Daoy (cell line): ENCODE measurements at regions not wholly inside any gene's neighbourhood (a gene's known extent, or its start where the extent isn't known, plus 50 kb on each side); places are given as distances from the start of the nearest gene placed in this dataset.
"Not testable (repeated sequence)": the region's sequence is repeated elsewhere in the genome, so short reads cannot be mapped to it uniquely, and the experiment has no call there.

Experiments
- DNase-seq: peaks from one replicate; pipeline ENCODE4 v3.0.0-alpha.2; 2015; ENCODE audit warnings: low read depth

DNA sequence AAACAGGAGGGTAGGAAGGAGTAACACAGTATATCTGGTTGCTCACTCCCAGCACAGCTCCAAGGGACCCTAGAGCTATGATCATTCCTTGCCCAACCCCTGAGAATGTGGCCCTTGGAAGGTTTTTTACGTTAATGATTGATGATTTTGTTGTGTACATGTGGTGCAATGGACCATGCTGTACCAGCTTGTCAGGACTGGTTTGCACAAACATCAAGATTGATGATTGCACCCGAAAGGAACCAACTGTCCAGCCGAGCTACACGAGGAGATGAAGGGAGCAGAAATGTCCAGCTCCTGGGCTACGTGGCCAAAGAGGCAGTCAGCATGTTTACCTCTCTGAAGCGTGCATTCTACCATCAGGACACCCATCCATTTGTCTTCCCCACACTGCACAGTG lies 83.2 kb upstream of the USP9X start:
- no peak for DNase-seq

DNA sequence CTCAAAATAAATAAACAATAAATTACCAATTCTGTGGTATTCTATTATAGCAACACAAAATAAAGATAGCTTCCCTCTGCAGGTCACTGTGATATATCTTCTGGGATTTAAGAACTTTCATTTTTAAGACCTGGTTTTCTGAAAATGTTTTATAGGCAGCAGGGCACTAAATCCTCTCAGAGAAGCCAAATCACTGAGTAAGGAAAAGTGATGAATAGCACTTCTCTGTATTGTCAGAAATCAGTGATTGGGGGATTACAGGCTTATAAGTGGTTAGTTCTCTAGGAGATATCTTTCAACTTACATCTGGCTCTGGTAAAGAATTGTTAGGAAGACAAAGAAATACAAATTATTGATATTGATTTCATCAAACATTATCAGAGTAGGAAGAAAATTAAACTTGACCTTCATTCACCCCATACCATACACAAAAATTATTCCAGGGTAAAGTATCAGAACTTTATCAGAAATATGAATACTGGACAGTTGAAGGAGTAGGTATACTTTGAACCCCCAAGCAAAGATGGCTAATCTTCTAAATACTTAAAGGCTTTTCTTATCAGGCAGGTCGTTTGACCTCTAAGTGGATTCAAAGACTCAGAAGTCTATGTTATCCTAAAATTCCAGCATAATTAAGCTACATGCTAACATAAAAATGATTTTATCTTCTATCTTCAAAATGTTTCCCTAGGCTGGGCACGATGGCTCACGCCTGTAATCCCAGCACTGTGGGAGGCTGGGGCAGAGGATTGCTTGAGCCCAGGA lies 81.6 kb upstream of the USP9X start:
- no peak for DNase-seq

DNA sequence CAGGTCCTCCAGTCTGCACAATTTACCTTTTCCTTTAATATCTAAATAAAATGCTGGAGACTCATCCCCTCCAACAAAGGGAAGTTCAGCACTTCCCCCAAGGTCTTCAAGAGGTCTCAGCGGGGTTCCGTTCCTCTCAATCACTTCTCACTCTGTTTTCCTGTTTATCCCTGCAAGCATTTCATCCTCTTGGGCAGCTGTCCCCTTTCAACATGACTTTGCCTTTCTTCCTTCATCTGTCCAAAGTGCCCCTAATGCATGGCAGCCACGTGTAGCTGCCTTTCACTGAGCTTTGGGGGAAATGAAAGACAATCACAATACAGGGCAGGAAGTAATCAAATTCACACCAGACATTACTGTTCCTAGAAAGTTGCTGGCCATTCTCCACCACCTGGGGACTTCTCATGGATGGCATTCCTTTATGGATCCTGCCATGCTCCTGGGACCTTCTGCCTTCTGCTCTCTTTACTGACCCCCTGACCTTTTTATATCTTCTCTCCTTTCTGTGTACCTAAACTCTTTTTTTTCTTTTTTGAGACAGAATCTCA lies 79.7 kb upstream of the USP9X start:
- no peak for DNase-seq

GRCh38 chrX:41009850-41010846 lies 75.1 kb upstream of the USP9X start:
- DNase-seq = peak; percentile 74

GRCh38 chrX:41014776-41015360 lies 70.4 kb upstream of the USP9X start:
- peak; percentile 54 for DNase-seq

GRCh38 chrX:41017785-41018184 lies 67.5 kb upstream of the USP9X start:
- DNase-seq = not testable (repeated sequence)

GRCh38 chrX:41018391-41019040 lies 66.7 kb upstream of the USP9X start:
- DNase-seq = not testable (repeated sequence)

DNA sequence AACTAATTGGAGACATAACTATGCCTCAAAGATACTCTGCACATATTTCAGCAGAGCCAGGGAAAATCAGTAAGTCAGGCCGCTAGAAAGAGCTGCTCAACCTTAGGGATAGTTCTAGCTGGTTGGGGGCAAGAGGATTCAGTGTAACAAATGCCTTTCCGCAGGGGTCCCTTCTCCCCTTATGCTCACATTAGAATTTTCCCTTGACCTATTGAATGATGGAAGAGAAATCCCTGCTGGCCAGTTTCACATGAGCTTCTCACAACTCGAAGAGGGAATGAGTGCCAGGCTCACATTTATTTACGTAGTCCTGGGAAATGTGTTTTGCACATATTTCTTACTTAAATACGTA lies 66.2 kb upstream of the USP9X start:
- no peak for DNase-seq

DNA sequence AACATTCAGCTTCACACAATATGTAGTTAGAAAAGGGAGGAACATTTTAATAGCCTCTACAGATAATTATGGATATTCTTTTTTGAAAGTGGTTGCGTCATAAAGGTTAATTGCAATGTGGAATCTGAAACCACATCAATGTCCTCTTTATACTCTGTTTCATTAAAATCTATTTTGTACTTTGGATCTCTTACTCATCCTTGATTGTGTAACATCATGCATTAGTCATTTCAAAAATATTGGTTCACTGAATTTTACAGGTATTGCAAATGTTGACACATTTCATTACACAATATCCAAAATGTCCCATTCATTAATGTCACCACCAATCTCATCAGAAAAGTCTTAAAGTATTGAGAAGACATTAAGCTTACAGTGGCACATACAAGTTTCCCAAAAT lies 62.7 kb upstream of the USP9X start:
- DNase-seq = no peak

DNA sequence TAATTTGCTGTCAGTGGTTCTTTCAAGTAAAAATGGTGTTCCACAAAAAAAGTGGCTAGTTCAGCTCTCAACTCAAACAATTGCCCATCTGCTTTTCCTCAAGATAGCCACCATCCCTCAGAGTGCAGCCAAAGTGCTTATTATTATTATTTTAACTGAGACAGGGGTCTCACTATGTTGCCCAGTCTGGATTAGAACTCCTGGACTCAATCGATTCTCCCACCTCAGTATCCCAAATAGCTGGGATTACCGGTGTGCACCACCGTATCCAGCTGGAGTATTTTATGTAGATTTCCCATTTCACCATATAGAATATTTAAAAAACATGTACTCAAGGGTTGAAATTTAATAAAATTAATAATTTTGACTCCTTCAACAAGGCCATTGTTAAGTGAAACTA lies 62.1 kb upstream of the USP9X start:
- no peak for DNase-seq

GRCh38 chrX:41024335-41024734 lies 60.9 kb upstream of the USP9X start:
- not testable (repeated sequence) for DNase-seq

DNA sequence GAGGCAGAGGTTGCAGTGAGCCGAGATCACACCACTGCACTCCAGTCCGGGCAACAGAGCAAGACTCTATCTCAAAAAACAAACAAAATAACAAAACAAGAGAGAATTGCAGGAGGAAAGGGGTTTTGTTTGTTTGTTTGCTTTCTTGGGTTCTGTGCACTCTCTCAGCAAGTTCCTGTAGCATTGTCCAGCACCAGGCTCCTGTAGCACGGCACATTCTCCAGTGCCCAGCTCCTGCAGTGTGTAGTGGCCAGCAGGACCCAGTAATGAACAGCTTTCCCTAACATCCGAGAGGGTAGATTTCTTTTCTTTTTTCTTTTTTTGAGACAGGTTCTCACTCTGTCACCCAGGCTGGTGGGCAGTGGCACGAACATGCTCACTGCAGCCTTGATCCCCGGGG lies 60.5 kb upstream of the USP9X start:
- DNase-seq = no peak

DNA sequence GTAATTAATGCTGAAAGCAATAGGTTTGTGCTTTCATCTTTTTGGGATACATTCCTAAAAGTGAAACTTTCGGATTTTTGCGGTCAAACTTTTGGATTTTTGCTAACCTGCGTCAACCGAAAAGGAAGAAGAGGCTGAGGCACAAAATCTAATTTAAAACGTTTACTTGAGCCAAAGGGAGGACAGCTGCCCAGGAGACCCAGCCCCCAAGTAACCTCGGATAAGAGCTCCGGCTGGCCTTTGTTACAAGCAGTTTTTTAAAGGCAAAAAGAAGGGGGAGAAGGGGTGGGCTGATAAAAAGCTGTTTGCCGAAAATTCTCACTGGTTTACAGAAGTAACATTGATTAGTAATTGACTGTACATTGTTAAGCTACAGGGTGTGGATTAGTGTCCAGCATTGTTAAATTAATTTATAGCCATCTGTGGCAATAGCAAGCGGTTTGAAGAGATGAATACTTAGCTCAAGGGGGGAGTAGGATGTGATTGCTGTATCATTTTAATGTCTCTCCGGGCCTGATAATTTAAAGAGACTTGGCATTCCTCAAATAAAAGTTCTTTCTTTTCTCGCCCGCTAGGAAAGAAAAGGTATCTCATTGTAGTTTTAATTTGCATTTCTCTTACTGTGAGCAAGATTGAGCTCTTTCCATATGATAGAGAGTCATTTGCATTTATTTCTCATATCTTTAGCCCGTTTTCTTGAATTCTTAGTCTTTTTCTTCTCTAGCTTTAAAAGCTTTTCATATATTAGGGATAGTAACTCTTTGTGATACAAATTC lies 59.1 kb upstream of the USP9X start:
- no peak for DNase-seq

- no peak for DNase-seq
These were observed 58.6 kb upstream of the USP9X start for GRCh38 chrX:41026702-41027078.

DNA sequence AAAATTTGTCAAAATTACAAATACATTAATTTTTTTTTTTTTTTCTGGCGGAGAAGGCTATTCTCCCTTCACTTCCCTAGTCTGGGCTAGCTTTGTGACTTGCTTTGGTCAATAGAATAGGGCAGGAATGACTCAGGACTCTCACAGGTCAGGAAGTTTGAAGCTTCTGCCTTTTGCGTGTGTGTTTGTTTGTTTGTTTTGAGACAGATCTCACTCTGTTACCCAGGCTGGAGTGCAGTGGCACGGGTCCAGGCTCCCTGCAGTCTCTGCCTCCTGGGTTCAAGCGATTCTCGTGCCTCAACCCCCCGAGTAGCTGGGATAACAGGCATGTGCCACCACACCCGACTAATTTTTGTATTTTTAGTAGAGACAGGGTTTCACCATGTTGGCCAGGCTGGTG lies 55.9 kb upstream of the USP9X start:
- DNase-seq = no peak

GRCh38 chrX:41031256-41031967 lies 53.8 kb upstream of the USP9X start:
- no peak for DNase-seq

- no peak for DNase-seq
These were observed 51.9 kb upstream of the USP9X start for GRCh38 chrX:41033299-41033698.

DNA sequence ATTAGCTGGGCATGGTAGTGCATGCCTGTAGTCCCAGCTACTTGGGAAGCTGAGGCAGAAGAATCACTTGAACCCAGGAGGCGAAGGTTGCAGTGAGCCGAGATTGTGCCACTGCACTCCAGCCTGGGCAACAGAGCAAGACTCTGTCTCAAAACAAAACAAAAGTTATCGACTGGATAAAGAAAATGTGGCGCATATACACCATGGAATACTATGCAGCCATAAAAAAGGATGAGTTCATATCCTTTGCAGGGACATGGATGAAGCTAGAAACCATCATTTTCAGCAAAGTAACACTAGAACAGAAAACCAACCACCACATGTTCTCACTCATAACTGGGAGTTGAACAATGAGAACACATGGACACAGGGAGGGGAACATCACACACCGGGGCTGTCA lies 50.3 kb upstream of the USP9X start:
- not testable (repeated sequence) for DNase-seq
